Right atrium auricular region (tissue), 2 donors: ENCODE measurements at regions not wholly inside any gene's neighbourhood (a gene's known extent, or its start where the extent isn't known, plus 50 kb on each side); places are given as distances from the start of the nearest gene placed in this dataset.

ENCODE experiments used
- DNase-seq: peaks from one replicate; pipeline ENCODE4 v3.0.0-alpha.2; 2019; ENCODE audit warnings: low spot score
- H3K27ac ChIP-seq, 2 donors: fragments of 200-600 bp; sonication (generic); 1 replicate in 1 of 2; 2 replicates in 1 of 2; pipeline ENCODE4 v1.5.1; 2016 to 2019
- H3K27me3 ChIP-seq, 2 donors: fragments of 200-600 bp; sonication (generic); one replicate each; pipeline versions ENCODE4 v1.5.1 to v1.6.0; 2017 to 2019
- H3K36me3 ChIP-seq: fragments of 200-600 bp; sonication (generic); one replicate; pipeline ENCODE4 v1.5.1; 2016
- H3K4me1 ChIP-seq, 2 donors: fragments of 200-600 bp; sonication (generic); one replicate each; pipeline versions ENCODE4 v1.5.1 to v1.6.0; 2017 to 2019
- H3K4me3 ChIP-seq, 2 donors: fragments of 200-600 bp; sonication (generic); 1 replicate in 1 of 2; 2 replicates in 1 of 2; pipeline ENCODE4 v1.5.1; 2017 to 2019; ENCODE audit warnings: mild to moderate bottlenecking in 1 of 2, moderate library complexity in 1 of 2
- H3K9me3 ChIP-seq, 2 donors: fragments of 200-600 bp; sonication (generic); one replicate each; pipeline ENCODE4 v1.5.1; 2019
- TF ChIP-seq, protein P1 (sequence below), 2 donors: fragments of 200-600 bp; sonication (generic); IDR thresholded peaks; one replicate each; pipeline ENCODE4 v1.5.1; 2019; ENCODE audit warnings: antibody characterized with exemption in 2 of 2

DNA sequence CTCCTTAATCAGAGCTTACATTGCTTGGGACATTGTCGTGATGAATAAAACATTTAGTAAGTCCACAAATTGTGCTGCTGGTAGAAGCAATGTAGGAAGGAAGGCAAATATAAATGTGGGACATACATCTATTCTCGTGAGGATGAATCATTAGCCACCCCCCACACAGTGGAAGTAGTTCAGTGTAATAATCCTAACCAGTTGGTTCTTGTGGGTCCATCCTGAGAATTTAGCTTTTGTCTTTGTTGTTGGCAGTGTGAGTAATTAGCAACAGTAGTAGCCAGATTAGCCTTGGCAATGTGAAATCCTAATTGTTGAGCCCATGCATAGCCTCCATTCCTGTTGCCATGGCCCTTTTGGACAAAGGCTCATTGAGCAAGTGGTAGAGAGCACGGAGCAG, 532.1 kb downstream of the FBXO15 start:
- Histone ChIP-seq H3K27me3 (no peaks in the 10 kb centered on the region), H3K4me1 (no peaks in the 10 kb centered on the region), H3K36me3 (no peaks in the 10 kb centered on the region), H3K9me3 (no peaks in the 10 kb centered on the region), H3K4me3 (no peak overlapping the region), H3K27ac (no peak overlapping the region)
- TF ChIP-seq, protein P1, sequence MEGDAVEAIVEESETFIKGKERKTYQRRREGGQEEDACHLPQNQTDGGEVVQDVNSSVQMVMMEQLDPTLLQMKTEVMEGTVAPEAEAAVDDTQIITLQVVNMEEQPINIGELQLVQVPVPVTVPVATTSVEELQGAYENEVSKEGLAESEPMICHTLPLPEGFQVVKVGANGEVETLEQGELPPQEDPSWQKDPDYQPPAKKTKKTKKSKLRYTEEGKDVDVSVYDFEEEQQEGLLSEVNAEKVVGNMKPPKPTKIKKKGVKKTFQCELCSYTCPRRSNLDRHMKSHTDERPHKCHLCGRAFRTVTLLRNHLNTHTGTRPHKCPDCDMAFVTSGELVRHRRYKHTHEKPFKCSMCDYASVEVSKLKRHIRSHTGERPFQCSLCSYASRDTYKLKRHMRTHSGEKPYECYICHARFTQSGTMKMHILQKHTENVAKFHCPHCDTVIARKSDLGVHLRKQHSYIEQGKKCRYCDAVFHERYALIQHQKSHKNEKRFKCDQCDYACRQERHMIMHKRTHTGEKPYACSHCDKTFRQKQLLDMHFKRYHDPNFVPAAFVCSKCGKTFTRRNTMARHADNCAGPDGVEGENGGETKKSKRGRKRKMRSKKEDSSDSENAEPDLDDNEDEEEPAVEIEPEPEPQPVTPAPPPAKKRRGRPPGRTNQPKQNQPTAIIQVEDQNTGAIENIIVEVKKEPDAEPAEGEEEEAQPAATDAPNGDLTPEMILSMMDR (IDR thresholded peaks at IDR 0.05), result no peak
- DNase-seq, result no peak

DNA sequence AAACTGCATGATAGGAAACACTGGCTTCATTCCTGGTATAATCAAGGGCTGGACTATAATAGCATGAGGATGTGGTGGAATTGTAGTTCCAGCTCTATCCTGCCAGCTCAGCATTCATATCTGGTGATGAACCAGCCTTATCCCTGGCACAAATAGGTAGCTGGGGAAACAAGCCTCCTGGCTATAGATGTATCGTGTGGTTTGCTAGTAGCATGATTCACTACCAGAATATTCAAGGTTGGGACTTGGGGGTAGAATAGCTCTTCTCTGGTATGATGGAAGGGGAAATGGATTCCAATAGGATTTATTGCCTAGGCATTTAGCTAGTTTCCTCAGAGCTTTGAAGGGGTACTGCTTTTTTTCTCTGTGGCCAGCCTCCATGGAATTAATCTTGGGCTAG, 532.8 kb downstream of the FBXO15 start:
- no peak for DNase-seq
- TF ChIP-seq, protein P1 (IDR thresholded peaks at IDR 0.05), result no peak

DNA sequence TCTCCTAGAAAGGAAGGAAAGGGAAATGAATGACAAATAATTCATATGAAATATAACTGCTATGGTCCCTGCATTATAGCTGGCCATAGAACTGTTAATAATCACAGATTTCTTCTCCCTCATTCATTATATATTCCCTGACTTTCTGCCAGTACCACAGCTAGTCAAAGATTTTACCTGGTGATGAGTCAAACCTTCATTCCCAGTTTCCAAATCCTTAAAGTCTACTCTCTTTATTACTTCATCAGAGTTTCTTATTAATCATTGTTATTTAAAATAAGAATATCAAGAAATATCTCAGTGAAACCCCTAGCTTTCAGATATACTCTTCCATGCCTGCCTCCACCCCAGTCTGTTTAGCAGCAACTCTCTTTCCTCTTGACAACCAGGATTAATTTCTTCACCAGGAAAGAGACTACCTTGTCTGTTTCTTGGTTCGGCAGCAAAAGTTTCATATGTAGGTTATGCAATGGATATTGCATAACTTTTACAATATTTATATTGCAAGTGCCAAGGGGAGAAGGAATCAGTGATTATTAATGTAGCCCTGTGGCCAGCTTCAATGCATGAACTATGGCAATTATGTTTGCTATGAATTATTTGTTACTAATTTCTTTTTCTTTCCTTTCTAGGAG, 533.8 kb downstream of the FBXO15 start:
- H3K9me3 ChIP-seq, result no peaks in the 10 kb centered on the region
- DNase-seq, result no peak
- H3K27ac ChIP-seq, result no peak overlapping the region
- no peaks in the 10 kb centered on the region for H3K36me3 ChIP-seq
- no peaks in the 10 kb centered on the region for H3K4me1 ChIP-seq
- no peak overlapping the region for H3K4me3 ChIP-seq
- no peaks in the 10 kb centered on the region for H3K27me3 ChIP-seq
- TF ChIP-seq, protein P1 (IDR thresholded peaks at IDR 0.05), result no peak

More for the DNA sequence above, 532.8 kb downstream of the FBXO15 start:
- Histone ChIP-seq H3K4me1 (no peaks in the 10 kb centered on the region), H3K27ac (no peak overlapping the region), H3K9me3 (no peaks in the 10 kb centered on the region), H3K4me3 (no peak overlapping the region), H3K27me3 (no peaks in the 10 kb centered on the region), H3K36me3 (no peaks in the 10 kb centered on the region)

DNA sequence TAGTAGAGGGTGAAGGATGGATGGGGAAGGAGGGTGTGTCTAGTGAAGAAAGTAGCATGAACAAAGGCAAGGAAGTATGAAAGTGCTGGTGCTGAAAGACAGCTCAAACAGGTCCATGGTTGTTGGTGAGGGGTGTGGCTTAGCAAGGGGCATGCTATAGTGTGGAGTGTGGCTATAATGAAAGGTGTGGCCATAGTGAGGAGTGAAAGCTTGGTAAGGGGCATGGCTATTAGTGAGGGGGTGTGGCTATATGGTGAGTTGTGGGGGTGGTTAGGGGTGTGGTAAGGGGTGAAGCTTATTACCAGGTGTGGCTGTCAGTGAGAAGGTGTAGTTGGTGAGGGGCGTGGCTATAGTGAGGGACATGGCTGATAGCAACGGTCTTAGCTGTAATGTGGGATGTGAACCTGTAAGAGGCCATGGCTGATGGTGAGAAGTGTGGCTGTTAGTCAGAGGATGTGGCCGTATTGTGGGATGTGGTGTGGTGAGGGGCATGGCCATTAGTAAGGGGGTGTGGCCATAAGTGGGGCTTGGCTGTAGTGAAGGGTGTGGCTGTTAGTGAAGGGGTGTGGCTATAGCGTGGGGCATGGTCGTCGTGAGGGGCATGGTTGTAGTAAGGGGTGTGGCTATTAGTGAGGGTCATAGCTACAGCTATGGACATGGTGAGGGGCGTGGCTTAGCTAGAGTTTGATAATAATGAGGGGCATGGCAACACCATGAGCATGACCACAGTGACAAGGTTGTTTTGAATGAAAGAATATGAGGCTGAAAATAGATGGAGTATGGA, 549.6 kb downstream of the FBXO15 start:
- Histone ChIP-seq H3K4me1 (no peaks in the 10 kb centered on the region), H3K36me3 (no peaks in the 10 kb centered on the region), H3K27me3 (no peaks in the 10 kb centered on the region), H3K4me3 (no peak overlapping the region), H3K9me3 (no peaks in the 10 kb centered on the region), H3K27ac (no peak overlapping the region)
- TF ChIP-seq, protein P1 (IDR thresholded peaks at IDR 0.05), result no peak
- no peak for DNase-seq

DNA sequence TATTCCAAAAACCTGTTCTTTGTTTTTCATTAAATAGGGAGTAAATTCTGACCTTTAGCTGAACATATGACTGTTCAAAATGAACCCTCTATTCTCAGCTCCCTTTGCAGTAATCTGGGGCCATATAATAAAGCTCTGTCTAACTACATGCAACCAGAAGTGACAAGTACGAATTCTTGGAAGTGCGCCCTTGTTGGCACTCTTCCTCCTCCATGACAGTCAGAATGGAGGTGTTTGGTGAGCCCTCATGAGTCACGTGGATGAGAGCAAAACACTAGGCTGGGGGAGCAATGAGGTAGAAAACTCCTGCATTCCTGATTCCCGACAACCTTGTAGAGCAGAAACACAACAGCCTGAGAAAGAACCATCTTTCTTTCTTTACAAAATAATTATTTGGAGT, 552.9 kb downstream of the FBXO15 start:
- no peaks in the 10 kb centered on the region for H3K27me3 ChIP-seq
- H3K36me3 ChIP-seq, result no peaks in the 10 kb centered on the region
- no peaks in the 10 kb centered on the region for H3K9me3 ChIP-seq
- DNase-seq, result no peak
- TF ChIP-seq, protein P1 (IDR thresholded peaks at IDR 0.05), result no peak
- no peak overlapping the region for H3K27ac ChIP-seq
- no peaks in the 10 kb centered on the region for H3K4me1 ChIP-seq
- H3K4me3 ChIP-seq, result no peak overlapping the region
